ENCODE measurements at regions not wholly inside any gene's neighbourhood (a gene's known extent, or its start where the extent isn't known, plus 50 kb on each side); places are given as distances from the start of the nearest gene placed in this dataset.

GRCh38 chr2:7753777-7754176 is 836.6 kb downstream of the RNF144A start:
- TF ChIP-seq, protein P1, sequence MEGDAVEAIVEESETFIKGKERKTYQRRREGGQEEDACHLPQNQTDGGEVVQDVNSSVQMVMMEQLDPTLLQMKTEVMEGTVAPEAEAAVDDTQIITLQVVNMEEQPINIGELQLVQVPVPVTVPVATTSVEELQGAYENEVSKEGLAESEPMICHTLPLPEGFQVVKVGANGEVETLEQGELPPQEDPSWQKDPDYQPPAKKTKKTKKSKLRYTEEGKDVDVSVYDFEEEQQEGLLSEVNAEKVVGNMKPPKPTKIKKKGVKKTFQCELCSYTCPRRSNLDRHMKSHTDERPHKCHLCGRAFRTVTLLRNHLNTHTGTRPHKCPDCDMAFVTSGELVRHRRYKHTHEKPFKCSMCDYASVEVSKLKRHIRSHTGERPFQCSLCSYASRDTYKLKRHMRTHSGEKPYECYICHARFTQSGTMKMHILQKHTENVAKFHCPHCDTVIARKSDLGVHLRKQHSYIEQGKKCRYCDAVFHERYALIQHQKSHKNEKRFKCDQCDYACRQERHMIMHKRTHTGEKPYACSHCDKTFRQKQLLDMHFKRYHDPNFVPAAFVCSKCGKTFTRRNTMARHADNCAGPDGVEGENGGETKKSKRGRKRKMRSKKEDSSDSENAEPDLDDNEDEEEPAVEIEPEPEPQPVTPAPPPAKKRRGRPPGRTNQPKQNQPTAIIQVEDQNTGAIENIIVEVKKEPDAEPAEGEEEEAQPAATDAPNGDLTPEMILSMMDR (IDR thresholded peaks at IDR 0.05; ENCODE audit: low read depth, low read length, poor library complexity, severe bottlenecking), result no peak
- no peak for TF ChIP-seq EZH2phosphoT487 (IDR thresholded peaks at IDR 0.05; ENCODE audit: borderline replicate concordance, low read length)

All from DOHH2 (cell line).